SW480 (cell line): ENCODE measurements at regions not wholly inside any gene's neighbourhood (a gene's known extent, or its start where the extent isn't known, plus 50 kb on each side); places are given as distances from the start of the nearest gene placed in this dataset.

ENCODE experiments used
- DNase-seq: peaks from one replicate; pipeline ENCODE4 v3.0.0-alpha.2; 2016; ENCODE audit warnings: low spot score

DNA sequence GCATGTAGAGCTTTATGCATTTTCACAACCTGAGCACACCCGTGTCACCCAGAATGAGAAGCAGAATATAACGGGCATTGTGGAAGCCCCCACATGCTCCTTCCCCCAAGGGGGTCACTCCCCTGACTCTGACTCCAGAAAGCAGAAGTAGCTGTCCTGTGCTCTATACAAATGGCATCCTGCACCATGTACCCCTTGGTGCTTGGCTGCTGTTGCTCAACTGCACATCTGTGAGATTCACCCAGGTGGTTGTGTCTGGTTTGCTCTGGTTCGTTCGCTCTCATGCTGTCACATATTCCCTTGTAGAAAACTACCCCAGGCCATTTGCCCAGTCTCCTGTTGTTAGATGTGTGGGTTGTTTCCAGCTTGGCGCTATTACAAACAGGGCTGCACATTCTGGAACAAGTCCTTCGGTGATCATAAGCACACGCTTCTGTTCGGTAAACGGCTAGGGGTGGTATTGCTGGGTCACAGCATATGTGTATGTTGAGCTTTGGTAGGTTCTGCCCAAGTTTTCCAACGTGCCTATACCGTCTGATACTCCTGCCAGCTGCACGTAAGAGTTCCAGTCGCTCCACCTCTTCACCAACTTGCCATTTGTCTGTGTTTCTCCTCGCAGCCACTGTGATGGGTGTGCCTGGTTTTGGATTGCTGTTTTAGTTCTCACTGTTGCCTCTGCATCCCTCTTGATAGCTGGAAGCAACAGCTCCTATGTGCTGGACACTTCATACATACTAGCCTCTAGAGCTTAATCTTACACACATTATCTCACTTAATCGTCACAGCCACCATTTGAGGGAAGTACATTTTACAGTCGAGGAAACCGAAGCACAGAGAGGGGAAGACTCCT is 65.4 kb upstream of the SLC6A6 start:
- DNase-seq = no peak

DNA sequence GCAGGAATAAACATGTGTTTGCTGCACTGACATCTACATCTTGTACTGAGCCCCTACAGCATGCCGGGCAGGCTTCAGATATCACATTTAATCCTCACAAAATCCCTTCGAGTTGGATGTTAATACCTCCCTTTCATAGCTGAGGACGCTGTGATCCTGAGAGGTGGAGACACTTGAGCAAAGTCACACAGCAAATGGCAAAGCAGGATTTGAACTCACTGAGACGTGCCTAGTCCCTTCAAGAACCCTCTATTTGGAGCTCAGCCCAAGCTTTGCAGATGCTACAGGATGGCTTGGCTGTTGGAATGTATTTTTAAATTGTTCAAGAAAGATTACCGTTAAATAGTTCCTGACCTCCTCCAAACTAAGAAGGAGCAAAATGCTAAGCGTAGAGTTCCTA is 64.6 kb upstream of the SLC6A6 start:
- DNase-seq = no peak

DNA sequence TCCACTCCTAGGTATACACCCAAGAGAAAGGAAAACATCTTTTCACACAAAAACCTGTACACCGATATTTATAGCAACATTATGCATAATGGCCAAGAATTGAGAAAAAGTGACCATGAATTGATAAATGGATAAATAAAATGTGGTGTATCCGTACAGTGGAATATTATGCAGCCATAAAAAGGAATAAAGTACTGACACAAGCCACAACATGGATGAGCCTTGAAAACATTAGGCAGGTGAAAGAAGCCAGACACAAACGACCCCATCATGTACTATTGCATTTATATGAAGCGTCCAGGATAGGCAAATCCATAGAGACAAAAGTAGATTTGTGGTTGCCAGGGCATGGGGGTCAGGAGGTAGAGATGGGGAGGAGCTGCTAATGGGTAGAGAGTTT is 64.2 kb upstream of the SLC6A6 start:
- DNase-seq = no peak

DNA sequence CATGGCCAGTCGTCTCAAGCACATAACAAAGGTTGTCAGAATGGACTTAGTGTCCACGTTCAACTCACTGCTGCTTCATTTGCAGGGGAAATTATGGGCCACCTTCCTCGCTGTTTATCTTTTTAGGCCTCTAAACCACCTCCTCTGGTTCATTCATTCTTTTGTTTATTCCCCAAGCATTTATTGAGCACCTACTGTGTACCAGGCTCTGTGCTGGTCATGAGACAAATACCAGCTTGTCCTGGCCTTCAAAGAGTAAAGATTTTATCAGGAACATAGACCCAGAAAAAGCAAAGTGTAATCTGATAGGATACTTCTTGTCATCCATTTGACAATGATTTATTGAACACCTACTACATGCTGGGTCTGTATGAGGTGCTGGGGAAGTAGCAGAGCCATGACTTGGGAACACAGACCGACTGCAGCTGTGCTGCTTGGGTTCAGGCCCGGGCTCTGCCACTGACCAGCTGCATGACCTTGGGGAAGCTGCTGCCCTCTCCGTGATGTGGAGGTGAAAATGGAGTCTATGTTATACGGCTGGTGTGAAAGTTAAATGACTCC is 63.4 kb upstream of the SLC6A6 start:
- DNase-seq = no peak

DNA sequence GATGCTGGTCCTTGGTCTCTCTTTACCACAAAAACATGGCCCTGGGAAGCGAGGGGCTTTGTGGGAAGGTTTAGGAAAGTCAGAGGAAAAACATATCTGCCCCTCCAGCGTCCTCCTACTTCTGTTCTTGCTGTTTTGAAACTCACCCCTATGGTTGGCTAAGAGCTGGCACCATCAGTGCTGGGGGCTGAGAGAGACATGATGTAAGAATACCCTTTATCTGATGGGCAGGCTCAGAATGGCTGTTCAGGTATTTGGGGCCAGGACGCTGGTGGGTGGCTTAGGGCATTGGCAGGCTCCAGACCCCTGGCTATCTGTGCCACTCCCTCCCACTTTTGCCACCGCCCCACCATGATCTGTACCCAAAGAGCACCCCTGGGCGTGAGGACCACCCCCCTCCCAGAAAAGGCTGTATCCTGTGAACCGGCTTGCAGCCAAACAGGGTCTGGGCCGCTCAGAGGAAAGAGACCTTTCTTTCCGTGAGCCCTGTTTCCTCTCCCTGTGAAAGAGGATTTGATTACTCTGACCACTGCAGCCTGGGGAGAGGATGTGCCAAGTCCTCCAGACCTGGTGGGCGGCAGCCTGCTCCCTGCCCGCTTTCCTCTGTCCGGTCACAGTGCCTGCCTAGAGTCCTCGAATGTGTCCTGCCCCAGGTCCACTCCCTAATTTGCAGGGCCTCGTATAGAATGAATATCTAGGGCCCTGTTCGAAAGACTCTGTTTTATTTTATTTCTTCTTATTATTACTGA is 61.3 kb upstream of the SLC6A6 start:
- no peak for DNase-seq

DNA sequence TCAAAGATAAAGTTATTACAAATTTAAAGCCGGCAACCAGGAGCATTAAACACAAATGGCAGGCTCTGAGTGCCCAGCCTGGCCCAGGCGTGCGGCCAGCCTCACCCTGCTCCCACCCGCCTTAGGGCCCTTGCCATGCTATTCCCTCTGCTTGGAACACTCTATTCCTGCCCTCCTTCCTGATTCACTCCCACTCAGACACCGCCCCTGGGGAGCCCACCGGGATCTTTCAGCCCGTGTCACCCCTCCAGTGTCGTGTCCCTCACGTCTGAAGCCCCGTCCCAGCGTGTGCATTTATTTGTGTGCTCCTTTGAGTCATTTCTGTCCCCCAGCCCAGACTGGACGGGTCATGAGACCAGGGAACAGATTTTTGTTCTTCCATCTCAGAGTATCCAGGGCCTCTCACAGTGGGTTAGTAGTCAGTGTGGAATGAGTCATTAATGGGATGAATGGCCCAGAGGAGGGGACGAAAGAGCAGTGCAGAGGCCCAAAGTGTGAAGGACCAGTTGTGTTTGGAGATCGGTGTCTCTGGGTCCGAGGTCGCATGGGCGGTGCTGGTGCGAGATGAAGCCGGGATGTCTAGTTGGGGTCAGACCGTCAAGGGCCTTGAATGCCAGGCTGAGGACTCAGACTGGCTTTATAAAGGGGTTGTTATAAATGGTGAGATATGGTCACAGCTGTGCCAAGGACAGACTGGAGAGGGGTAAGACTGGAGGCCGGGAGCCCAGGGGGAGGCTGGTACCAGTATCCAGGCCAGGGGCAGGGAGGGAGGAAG is 58.9 kb upstream of the SLC6A6 start:
- no peak for DNase-seq

DNA sequence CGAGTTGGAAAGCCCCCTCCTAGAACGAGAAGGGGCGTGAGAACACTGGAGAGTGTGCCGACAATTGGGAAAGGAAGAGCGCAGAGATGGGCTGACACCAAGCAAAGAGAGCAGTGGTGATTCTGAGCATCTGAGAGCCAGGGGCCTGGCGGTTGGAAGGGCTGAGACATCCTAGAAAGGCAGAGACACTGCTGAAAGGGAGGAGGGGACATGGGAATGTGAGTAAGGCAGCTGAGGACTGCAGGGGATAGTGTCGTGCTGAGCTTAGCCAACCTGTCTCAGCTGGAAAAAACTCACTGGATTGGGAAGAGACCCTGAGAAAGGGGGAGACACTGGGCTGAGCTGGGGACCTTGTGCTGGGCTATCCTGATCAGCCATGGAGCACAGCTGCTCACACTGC is 58.1 kb upstream of the SLC6A6 start:
- no peak for DNase-seq

DNA sequence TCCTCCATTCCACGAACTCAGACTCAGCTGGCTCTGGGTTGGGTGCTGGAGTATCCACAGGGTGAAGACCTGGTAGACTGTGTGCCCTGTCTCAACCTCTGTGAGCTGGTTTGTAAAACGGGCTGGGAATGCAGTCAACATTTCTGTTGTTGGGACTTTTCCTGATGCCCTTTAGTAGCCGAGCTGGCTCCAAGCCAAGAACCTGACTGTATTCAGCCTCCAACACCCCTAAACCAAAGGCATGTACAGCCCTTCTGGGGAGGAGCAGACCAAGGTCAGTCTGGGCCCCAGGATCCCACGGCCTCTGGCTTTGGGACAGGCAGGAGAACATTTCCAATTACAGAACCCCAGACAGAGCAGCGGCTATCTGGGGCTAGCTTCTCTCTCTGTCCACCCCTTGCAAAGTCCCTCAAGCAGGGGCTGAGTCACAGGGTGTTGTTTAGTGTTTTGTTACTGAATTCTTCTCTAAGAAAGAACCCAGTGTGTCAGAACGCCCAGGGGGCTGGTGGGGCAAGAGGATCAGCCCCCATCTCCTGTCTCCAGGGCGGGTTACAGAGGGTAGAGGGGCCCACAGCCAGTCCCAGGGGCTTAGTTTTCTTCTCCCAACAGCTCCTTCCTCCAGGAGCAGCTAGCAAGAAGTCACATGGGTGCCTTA is 56.8 kb upstream of the SLC6A6 start:
- no peak for DNase-seq

DNA sequence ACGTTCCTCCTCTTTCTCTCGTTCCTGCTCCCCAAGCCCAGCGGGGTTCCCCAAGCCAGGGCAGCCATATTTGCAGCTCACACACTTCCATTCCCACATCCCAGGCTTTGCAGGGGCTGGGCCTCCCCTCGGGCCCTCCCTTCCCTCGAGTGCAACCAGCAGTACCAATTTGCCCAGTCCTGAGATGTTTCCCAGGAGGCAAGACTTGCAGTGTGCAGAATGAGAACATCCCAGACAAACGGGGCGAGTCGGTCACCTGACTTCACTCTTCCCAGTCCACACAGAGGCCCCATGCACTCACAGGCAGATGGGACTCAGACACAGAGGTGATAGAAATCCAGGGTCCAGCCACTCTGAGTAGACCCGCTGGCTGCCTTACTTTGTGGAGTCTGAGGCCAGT is 56.2 kb upstream of the SLC6A6 start:
- DNase-seq = no peak

DNA sequence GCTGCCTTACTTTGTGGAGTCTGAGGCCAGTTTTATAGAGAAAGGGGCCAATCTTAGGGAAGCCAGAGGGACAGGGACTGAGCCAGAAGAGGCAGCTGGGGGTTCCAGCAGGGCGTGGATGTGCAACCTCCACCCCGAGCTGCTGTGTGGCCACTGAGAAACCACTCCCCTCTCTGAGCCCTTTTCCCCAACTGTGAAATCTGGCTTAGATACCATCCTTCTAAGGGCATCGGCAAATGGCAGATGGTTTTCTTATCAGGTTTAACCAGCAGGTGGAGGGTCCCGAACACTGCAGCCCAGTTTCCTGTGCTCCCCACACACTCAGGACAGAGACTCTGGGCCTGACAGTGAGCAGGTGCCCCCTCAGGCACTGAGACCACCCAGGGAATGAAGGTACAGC is 55.8 kb upstream of the SLC6A6 start:
- DNase-seq = no peak

DNA sequence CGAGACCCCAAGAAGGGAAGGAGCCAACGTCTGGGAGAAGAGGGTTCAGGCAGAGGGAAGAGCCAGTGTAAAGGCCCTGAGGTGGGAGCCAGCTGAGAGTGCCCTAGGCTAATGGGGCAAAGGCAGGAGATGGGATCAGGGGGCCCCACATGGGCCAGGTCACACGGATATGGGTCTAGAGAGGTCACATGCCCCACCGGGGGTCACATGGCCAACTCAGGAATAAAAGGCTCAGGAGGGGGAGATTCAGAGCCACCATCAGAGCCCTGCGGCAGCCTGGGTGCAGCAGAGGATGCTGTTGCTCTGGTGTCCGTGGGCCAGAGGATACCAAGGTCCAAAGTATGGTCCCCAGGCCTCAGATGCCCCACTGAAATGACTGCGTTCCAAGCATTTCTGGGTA is 55.3 kb upstream of the SLC6A6 start:
- no peak for DNase-seq

DNA sequence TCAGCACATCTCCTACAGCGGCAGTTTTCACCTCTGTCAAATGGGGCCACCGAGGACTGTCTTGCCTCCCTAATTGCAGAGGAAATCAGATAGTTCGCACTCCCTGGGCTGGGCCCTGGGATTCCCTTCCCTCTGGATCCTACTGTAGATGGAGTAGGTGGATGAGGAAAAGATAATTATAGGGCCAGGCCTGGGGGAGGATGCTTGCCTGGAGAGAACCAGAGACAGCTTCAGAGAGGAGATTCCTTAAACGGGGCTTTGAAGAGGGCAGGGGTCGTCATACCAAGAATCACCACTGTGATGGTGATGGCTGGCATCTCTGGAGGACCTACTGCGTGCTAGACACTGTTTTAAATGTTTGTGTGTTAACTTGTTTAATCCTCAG is 50.8 kb upstream of the SLC6A6 start:
- DNase-seq = no peak

DNA sequence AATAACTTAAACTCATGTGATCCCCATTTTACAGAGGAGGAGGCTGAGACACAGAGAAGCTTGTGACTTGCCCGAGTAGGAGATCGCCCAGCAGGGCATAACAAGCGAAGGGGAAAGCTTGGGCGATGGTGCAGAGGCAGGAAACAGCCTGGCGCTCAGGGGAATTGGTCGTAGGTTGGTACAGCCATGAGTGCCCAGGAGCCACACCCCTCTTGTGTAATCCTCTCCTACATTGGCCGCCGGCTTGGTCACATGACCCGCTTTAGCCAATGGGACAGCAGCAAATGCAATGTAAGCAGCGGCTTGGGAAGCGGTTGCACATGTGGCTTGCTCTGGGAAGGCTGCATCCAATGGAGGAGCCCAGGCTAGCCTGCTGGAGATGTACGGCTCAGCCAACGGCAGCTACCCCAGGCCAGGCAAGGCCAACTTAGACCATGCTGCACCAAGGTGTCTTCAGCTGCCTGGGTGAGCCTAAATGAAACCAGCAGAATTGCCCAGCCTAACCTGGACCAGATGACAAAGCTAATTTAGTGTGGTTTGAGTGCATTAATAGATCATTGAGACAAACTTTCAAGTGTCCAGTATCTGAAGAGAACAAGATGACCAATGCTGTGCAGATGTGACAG is 50.3 kb upstream of the SLC6A6 start:
- peak; percentile 51 for DNase-seq
